Amniotic epithelial cell (primary cell): ENCODE measurements at regions not wholly inside any gene's neighbourhood (a gene's known extent, or its start where the extent isn't known, plus 50 kb on each side); places are given as distances from the start of the nearest gene placed in this dataset.
A peak's percentile ranks its signal among the peaks of the same experiment; 100 is the strongest.

Source experiments
- DNase-seq: peaks from one replicate; pipeline ENCODE4 v3.0.0-alpha.2; 2010; ENCODE audit warnings: low read depth

GRCh38 chr2:160918258-160918657, 242.0 kb upstream of the TANK start:
- DNase-seq: no peak

GRCh38 chr2:160918906-160919503, 241.2 kb upstream of the TANK start:
- peak; percentile 72 for DNase-seq

GRCh38 chr2:160920061-160920460, 240.2 kb upstream of the TANK start:
- no peak for DNase-seq

GRCh38 chr2:160920791-160921303, 239.4 kb upstream of the TANK start:
- peak; percentile 91 for DNase-seq

GRCh38 chr2:160921386-160921964, 238.8 kb upstream of the TANK start:
- DNase-seq: no peak

- no peak for DNase-seq
Observed at GRCh38 chr2:160924936-160925353, 235.3 kb upstream of the TANK start.

GRCh38 chr2:160925956-160926355, 234.3 kb upstream of the TANK start:
- no peak for DNase-seq

DNA sequence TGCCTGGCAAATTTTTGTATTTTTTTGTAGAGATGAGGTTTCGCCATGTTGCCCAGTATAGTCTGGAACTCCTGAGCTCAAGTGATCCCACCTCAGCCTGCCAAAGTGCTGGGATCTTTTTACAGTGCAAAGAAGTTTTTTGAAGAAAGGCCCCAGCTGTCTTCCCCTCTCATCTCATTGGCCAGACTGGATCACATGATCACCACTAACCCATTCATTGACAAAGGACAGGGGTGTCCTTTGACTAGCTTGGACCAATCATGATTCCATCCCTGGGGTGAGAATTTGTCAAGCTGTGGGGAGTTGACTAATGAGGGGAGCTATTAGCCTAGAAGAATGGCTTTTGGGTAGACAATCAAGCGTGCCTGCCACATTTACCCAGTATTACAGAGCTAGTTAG, 232.9 kb upstream of the TANK start:
- no peak for DNase-seq

- DNase-seq: peak; percentile 70
Observed at GRCh38 chr2:160928854-160929301, 231.3 kb upstream of the TANK start.

DNA sequence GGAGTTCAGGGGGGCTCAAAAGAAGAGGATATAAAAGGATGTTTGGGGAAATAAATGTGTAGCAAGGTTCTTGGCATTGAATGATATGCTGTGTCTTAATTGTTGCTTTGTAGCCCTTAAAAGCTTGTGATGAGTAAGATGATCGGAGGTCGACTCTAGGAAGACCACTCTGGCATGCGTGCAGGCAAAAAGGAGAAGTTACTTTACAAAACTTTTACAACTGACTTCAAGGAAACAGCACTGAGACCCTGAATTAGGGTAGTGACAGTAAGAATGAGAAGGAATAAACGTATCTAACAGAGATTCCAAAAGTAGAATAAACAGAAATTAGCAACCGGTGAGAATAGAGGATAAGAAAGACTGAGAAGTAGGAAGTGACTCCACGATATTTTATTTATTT, 228.7 kb upstream of the TANK start:
- DNase-seq: no peak

GRCh38 chr2:160932960-160933359, 227.3 kb upstream of the TANK start:
- DNase-seq: peak; percentile 81

GRCh38 chr2:160934263-160934662, 226.0 kb upstream of the TANK start:
- DNase-seq: peak; percentile 51

GRCh38 chr2:160934991-160935390, 225.2 kb upstream of the TANK start:
- no peak for DNase-seq

DNA sequence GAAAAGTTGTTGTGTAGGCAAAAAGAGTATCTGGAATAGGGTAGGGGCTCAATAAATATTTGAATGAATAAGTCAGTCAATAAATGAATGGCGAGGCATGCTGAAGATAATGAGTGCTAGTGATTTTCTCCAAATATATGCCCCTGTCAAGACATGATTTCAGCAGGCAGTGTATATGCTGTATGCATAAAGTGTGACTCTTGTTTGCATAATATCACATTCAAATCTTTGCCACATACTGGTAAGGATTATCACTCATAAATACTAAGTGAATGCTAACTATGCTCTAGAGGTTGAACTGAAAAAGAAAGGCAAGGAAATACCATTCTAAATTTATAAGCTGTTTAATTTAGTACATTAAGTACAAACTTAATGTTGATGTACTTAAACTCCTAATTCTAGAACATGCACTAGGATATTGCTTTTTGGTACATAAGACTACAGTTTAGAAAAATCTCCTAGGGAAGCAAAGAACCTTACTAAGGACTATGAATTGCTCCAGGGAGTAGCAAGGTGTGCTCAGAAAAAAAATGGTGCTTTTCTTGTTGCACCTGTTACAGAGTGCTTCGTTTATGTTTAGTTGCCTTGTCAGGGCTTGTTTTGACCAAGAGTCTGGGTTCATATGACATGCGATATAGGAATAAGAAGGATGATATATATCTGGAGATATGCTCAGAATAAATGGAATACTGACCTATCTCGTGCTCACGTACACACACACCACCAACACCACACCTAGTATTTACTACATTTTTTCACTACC, 224.0 kb upstream of the TANK start:
- DNase-seq: no peak

DNA sequence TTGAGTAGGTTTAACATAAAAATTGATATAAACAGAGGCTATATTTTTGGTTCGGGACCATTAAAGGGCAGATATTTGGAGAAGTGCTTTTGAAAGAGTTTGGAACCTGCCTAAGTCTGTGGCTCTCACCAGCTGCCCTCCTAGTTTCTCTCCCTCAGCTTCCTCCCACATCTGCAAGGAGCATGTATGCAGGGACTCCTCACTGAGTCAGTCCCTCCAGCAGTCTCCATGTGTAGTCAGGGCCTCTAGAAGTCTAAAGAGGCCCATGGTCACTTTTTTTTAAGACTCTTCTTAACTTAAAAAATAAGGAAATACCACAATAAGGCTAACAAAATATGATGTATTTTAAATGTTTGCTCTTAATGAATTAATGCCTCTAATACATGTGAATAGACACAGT, 220.0 kb upstream of the TANK start:
- no peak for DNase-seq

DNA sequence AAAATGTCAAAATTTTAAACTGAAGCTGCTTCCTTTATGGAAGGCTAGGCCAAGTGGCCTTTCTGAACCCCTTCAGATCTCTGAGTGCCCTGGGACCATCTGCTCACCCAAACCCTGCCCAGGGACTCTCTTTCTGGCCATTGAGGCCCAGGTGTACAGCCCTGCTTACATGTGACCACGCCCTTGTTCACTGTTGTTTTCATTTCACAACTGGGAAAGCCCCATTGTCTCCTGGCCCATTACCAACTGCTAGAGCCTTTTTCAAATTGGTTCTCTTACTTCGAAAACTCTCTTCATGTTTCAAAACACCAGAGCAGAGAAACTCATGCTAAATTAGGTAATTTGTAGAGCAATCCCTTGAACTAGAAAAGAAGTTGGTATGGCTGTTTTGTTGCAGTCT, 219.5 kb upstream of the TANK start:
- DNase-seq: no peak

GRCh38 chr2:160941290-160941846, 218.9 kb upstream of the TANK start:
- no peak for DNase-seq

DNA sequence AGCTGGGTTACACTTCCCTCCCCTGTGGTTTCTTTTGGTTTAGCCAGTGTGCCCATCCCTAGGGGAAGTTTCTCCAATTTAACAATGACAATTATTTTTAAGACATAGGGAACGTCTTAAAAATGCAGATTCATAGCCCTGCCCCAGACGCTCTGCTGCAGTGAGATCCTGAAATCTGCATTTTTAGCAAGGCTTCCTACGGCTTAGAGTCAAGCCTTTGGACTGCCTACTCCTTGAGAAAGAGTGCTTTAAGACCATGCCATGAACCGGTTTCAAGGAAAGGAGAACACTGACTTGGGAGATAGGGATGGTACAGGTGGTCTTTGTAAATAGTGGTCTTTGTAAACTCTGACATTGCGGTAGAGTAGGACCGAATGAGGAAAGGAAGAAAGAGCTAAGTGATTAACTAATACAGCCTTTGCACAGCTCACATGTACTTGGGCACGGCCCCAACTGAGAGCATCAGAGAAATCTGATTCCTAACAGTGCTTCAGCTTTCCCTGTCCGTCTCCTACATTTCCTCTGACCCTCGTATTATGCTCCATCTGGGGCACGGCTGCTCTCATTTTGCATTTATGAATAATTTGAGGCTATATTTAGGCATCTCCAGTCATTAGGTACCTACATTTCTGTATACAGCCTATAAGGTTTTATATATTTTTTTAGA, 217.6 kb upstream of the TANK start:
- no peak for DNase-seq

DNA sequence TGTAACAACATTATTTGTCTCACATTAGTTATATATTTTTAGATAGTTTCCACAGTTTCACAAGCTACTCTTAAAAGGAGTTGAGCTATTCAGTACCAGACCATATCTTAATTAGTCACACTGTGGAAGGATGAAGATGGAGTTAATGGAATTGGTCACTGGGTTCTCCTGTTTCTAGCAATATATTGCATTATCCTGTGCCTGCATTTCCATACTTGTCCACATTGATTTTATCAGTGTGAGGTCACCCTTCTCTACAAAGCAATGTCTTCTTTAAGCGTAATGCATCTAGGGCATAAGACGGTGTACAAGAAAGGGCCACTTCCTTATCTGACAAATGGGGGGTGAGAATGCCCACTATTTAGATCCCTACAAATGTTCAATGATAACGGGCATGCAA, 216.8 kb upstream of the TANK start:
- no peak for DNase-seq

DNA sequence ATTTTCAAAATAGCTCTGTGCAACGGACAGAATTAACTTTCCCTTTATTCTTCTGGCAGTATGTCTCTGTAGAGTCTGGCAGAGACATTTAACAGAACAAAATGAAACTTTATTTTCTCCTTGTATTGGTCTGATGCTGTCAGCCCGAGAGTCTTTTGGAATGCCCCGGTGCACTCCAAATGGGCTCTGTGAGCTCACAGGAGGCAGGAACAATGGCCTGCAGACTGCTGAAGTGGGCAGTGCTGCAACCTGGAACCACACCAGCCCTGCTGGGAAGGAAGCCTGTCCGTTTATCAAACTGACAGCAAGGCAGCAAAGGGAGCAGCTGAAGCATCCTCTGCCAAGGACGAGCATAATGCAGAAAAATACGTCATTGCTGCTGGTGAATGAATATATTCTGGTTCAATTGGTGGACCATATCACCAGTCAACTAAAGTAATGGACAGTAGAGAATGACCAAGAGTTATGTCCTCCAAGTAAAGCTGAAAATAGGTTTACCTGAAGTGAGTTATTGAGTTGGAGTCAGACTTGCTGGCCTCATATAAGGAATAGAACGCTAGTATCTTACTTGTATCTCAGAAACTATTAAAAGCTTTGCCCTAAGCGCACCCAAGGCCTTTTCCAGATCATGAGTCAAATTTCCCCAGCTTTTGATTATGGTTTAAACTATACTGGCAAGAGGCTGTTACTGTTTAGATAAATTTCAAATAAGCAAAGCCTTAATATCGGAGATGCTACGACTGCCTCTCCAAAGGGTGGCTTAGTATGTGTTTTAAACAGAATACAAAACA, 207.6 kb upstream of the TANK start:
- DNase-seq: peak; percentile 74

DNA sequence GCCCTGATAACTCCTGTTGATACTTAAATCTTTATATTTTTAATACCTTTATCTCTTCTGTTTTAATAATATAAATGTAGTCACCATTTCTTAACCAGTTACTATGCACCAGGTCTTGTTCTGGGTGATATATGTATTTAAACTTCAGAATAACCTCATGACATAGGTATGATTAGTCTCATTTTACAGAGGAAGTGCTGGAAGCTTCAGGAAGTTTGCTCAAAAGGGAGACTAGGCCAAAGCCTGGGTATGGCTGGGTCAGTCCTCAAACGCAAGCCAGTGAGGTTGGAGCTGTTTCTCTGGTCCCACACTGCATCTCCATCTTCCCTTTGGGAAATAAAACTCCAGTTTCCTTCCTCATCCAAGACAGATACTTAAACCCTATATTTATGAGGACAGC, 204.7 kb upstream of the TANK start:
- no peak for DNase-seq
